ENCODE measurements at regions not wholly inside any gene's neighbourhood (a gene's known extent, or its start where the extent isn't known, plus 50 kb on each side); places are given as distances from the start of the nearest gene placed in this dataset.

DNA sequence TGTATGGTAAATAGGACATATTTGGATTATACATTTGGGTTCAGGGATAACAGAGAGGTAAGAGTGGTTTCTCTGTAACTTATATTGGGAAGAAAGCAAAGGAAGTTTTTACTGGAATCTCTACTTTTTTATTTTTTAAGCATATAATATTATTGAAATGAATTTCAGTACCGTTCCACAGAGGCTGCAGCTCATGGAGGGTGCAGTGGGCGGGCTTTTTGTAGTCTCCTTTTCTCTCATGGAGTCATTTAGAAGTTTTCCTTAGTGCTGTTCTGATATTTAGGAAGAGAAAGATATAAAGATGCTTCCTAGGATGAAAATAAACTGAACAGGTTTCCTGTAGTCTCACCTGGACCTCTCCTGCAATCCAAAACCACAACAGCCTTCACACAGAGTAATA, 1153.3 kb upstream of the TMEFF2 start:
- TF ChIP-seq, protein P1, sequence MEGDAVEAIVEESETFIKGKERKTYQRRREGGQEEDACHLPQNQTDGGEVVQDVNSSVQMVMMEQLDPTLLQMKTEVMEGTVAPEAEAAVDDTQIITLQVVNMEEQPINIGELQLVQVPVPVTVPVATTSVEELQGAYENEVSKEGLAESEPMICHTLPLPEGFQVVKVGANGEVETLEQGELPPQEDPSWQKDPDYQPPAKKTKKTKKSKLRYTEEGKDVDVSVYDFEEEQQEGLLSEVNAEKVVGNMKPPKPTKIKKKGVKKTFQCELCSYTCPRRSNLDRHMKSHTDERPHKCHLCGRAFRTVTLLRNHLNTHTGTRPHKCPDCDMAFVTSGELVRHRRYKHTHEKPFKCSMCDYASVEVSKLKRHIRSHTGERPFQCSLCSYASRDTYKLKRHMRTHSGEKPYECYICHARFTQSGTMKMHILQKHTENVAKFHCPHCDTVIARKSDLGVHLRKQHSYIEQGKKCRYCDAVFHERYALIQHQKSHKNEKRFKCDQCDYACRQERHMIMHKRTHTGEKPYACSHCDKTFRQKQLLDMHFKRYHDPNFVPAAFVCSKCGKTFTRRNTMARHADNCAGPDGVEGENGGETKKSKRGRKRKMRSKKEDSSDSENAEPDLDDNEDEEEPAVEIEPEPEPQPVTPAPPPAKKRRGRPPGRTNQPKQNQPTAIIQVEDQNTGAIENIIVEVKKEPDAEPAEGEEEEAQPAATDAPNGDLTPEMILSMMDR (IDR thresholded peaks at IDR 0.05) = no peak
- TF ChIP-seq ZFX (IDR thresholded peaks at IDR 0.05; ENCODE audit: borderline replicate concordance) = no peak

Data from 22Rv1 (cell line).